ENCODE measurements at regions not wholly inside any gene's neighbourhood (a gene's known extent, or its start where the extent isn't known, plus 50 kb on each side); places are given as distances from the start of the nearest gene placed in this dataset.
"Not testable (repeated sequence)": the region's sequence is repeated elsewhere in the genome, so short reads cannot be mapped to it uniquely, and the experiment has no call there.

DNA sequence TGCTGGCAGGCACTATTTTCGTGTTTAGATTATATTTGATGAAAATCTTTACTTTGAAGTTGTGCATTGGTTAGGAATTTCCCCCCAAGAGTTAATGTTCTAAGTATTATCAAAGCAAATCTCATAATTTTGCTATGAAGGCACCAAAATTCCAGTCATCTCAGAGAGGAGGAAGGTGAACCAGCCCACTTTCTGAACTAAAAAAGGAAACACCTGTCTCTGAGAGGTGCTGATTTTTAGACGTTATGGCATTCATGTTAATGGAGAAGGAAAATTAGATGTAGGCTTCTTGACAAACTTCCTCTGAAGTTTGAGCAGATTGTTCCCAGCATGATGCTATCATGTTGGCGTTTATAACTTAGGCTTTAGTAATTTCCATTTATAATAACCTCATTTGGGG is 432.9 kb upstream of the ACTBL2 start:
- no peak for DNase-seq (ENCODE audit: low read depth in 4 of 4, low spot score in 1 of 4)

DNA sequence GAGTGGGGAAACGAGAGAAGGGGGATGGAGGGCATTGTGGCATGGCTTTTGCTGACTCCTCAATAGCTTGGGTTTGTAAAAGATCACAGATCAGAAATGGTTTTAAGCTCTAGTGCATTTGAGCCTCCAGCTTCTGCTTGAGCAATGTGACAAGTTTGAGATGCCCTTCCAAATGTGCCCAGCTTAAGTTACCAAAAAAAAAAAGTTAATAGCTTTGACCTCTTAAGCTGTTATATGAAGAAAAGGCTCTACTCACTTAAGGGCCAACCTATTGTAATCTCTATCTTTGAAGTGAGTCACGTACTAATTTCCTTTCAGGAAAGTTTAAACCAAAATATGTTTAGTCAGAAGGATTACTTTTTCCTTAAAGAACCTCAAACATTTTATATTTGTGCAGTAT is 428.8 kb upstream of the ACTBL2 start:
- DNase-seq (ENCODE audit: low read depth in 4 of 4, low spot score in 1 of 4), result no peak

DNA sequence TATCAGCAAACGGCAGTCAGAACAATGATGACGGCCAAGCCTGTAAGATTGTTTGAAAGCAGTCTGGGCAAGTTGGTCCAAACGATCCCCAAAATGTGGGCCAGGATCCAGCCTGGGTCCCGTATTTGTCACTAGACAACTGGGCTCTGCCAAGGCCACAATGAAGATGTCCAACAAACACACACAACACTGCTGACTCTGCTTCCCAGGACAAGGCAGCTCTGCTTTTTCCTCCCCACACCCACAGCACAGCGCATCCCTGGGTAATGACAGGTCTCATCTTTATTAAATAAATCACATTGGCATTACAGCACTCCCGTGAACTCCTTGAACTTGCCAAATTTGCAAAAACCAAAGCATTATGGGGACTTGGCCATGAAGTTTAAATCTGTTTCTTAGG is 424.1 kb upstream of the ACTBL2 start:
- no peak for DNase-seq (ENCODE audit: low read depth in 4 of 4, low spot score in 1 of 4)

DNA sequence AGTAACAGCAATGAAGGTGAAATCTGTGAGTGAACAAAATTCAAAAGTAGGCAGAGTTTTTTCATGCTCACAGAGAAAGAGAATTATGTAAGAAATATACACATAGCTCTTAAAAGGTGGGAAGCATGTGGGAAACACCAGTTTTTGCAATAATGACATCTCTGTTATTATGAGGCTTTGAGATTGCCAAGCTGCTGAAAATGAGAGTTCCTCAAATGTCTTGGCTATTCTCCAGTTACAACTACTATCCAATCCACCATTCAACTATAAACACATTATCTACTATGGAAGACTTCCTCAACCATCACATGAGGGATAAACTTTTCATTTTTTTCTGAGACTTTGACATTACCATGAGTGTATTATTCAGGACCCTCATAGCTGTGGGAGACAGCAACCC is 420.8 kb upstream of the ACTBL2 start:
- DNase-seq (ENCODE audit: low read depth in 4 of 4, low spot score in 1 of 4), result no peak

DNA sequence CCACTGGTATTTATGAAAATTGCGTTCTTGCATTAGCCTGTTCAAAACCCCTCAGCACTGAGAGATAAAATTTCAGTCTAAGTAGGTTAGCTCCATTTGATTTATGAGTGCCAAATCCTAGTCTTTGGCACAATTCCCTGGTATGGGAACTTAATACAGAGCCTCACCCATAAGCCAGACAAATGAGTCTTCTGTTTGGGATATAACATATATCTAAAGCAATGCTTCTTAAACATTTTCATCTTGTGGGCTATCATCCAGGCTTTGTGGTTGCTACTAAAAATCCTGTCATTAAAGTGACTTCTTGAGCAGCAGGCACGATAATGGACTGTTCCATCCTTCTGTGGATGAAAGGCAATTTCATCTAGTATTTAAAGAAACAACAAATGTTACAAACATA is 419.5 kb upstream of the ACTBL2 start:
- no peak for DNase-seq (ENCODE audit: low read depth in 4 of 4, low spot score in 1 of 4)

DNA sequence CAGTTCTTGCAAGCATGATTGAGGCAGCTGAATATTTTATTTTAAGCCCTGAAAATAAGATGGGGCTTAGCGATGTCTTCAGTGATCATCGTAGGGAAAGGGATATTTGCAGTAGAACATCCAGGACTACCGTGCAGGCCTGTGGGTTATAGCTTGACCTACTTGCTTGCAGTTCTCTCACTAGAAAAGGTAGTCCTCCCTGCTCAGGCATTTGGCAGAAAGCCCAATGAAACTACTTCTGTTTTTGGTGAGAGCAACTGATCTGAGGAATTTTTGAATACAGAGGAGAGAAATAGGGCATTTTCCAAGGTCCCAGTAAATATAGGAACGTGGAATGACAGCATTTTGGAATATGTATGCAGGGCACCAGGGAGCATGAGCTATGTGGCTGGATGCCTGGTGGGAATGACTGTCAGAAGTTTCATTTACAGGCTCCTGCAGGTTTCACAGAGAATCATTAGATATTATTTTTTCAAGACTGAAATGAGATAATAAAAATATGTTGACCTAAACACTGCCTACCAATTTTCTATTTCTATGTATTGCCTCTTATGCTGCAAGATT is 417.9 kb upstream of the ACTBL2 start:
- DNase-seq (ENCODE audit: low read depth in 4 of 4, low spot score in 1 of 4), result no peak

DNA sequence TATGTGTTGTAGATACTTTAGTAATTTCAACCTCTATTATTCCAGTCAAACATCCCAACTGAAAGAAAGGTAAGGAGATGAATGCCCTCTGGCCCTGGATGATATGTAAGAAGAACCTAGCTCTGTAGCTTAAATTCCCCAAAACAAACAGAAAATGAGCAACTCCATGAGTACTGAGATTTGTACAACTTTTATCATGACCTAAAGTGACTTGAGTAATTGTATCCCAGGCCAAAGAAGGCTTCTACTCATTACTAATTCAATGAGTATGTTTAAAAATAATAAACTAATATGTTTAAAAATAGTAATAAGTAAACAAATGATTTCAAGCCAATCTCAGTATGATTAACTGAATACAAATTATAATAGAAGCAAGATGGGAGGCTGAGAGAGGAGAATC is 414.0 kb upstream of the ACTBL2 start:
- no peak for DNase-seq (ENCODE audit: low read depth in 4 of 4, low spot score in 1 of 4)

DNA sequence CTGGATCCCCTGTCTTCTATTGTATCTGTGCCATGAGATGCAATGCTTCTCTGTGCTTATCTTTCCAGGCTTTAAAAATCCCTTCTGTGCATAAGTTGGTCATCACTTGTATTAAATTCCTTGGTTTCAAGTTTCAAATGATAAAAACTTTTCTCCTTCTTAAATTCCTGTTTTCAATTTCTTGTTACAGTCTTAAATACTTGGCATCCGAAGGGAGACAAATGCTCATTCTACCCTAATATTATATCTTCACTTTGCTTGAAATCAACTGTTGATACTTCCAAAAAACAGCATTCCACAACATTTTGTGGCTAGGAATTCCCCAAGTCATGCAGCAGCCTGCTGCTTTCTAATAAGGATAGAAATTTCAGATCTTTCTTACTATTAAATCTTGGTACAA is 413.2 kb upstream of the ACTBL2 start:
- no peak for DNase-seq (ENCODE audit: low read depth in 4 of 4, low spot score in 1 of 4)

DNA sequence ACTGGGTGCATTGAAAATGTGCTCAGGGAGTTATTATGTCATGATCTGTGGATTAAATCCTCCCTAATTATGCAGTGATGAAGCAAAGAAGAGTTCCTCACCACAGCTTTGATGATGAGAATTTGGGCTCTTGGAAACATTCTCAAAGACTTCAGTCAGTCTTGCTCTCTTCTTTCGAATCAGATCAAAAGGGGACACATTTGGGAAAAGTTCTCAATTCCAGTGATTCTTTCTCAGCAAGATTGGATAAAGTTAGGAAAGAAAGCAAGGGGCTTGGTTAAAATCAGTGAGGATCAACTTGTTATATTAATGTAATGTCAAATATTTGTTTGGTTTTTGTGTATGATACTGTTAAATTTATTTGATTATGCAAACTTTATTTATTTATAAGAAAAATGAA is 411.3 kb upstream of the ACTBL2 start:
- DNase-seq (ENCODE audit: low read depth in 4 of 4, low spot score in 1 of 4), result no peak

DNA sequence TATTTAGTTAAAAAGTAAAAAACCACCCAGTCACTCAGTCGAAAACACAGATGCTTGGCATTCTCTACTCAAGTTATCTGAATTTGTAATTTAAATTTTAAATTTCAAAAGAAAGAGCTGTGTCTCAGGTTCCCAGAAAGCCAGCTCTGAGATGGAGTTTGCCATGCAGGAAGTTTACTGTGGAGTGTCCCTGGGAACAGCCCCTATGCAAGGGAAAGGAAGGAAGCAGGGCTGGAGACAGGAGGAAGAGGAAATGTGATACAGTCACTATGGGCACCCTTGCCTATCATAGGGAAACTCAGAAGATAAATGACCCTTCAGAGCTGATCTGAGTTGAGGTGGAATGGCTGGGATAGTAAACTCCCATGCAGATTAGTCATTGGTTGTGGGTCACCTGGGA is 408.8 kb upstream of the ACTBL2 start:
- no peak for DNase-seq (ENCODE audit: low read depth in 4 of 4, low spot score in 1 of 4)

DNA sequence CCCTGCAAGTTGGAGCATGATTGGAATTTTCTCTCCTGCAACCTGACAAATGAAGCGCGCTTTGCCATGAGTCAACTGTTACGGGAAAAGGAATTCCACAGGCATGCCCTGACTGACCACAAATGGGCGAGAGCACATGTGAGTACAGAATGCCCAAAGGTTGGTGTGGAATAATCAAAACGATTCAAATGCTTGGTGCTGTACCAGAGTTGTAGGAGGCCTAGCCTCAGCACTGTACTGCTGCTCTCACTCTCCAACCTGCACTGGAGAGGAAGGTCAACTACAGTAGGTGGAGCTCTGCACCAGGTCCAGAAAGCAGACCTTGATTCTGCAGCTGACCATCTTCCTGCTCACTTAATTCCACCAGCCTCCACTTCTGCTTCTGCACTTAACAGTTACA is 406.9 kb upstream of the ACTBL2 start:
- no peak for DNase-seq (ENCODE audit: low read depth in 4 of 4, low spot score in 1 of 4)

DNA sequence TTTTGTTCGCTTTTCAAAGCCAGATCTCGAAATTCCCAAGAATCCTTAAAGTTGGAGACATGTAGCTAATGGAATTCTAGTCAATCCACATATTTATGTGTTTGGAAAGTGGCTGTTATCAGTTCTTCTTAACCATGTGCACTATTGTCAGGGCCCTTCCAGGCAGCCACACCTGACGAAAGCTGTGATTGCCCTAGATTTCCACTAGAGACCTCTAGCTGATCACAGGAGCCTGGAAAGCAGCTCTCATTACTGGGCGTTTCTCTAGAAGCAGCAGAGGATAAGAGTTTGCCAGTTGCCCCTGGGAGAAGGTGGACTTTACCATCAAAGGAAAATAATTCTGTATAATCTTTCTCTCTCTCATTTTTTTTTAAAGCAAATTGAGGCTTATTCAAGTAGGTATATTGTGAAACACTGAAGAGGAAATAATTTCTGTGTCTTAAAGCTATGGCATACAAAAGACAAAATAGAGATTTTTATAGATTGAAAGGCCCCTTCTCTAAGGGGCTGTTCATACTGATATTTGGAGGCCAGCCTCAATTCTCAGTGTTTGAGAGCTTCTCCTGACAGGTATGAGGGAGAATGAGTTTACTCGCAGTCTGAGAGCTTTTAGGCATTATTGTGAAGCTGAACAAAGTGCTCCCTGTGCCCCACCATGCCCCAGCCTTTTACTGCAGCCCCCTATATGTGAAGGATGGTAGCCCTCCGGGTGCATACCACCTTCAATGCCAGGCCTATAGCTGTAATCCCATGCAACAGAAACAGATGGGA is 405.4 kb upstream of the ACTBL2 start:
- no peak for DNase-seq (ENCODE audit: low read depth in 4 of 4, low spot score in 1 of 4)

DNA sequence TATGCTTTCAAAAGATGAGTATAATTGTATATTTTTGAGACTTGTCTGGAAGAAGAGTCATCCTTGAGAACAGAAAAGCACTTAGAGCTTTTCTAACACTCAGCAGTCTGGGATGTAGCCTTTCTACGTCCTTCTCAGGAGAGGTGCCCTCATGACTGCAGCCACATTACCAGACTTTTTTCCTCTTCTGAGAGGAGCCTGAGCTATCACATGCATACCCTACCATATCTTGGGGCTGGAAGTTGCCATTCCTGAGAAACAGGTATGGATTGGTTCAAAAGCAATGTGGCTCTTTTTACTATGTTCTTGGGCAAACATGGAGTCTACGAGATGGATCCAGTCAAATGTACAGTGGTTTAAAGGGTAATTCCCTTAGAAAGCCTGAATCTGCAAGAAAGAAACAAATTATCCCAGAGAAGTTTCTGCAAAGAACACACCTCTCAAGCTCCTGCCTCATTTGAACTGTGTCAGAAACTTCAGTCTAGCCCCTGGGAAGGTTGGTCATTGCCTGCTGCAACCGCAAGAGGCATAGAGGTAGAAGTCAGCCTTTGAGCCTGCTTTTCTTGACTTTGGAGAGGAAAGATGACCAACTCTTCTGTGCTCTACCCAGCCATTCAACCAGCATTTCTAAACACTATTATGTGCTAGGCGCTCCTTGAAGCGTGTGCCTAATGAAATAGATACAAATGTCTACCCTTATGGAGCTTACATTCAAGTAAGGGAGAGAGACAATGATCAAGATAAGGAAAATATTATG is 401.9 kb upstream of the ACTBL2 start:
- no peak for DNase-seq (ENCODE audit: low read depth in 4 of 4, low spot score in 1 of 4)

DNA sequence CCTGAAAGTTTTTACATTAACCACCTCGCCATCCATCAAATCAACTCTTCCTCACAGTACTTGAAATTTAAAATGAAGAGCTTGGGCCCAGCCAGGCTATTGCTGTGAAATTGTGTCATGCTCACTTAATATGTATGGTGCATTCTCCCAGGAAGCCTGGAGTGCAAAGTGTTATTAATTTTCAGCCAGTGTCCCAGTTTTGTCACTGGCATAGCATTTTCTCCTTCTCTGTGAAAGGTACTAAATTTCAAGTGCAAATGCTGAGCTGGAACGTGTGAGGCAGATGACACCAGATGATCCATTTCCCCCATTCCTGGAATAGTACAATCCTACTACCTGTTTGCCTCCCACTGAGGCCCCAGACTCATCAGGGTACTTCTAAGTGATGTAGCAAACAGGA is 397.6 kb upstream of the ACTBL2 start:
- DNase-seq (ENCODE audit: low read depth in 4 of 4, low spot score in 1 of 4), result no peak

DNA sequence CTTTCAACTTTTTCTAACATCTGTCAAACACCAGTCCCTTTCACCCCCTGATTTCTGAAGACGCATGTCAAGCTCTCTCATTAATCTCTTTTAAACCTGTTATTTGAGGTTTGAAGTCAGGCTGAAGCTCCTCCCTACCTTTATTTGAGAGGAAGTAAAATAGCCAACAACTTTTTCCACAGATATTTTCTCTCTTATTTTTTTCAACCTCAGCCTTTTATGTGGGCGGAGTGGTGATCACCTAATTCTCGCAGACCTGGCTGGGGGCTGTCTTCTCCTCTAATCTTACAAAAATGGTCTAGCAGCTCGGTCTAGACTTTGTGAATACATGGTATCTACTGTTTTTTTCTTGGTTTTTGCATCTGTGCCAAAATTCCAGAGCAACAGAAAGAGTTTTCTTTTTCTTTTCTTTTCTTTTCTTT is 395.7 kb upstream of the ACTBL2 start:
- no peak for DNase-seq (ENCODE audit: low read depth in 4 of 4, low spot score in 1 of 4)

DNA sequence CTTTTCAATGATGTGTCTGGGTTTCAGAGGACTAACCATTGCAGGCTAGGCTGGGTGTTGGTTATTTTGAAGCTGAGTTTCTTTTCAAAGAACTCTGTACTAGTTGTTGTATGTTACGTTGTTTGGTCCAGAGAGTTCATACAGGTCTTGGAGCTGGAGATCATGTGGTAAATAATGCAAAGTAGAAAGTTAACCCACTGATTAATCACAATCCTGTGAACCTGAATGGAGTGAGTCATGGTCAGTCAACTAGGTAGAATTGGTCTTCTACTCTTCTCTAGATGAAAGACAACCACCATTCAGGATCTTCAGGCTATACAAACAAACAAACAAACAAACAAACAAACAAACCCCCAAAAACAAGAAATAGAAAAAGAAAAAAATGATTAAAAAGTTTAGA is 388.9 kb upstream of the ACTBL2 start:
- DNase-seq (ENCODE audit: low read depth in 4 of 4, low spot score in 1 of 4), result no peak

DNA sequence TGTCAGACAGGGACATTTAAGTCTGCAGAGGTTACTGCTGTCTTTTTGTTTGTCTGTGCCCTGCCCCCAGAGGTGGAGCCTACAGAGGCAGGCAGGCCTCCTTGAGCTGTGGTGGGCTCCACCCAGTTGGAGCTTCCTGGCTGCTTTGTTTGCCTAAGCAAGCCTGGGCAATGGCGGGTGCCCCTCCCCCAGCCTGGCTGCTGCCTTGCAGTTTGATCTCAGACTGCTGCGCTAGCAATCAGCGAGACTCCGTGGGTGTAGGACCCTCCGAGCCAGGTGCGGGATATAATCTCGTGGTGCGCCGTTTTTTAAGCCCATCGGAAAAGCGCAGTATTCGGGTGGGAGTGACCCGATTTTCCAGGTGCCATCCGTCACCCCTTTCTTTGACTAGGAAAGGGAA is 387.7 kb upstream of the ACTBL2 start:
- DNase-seq (ENCODE audit: low read depth in 4 of 4, low spot score in 1 of 4), result not testable (repeated sequence)

DNA sequence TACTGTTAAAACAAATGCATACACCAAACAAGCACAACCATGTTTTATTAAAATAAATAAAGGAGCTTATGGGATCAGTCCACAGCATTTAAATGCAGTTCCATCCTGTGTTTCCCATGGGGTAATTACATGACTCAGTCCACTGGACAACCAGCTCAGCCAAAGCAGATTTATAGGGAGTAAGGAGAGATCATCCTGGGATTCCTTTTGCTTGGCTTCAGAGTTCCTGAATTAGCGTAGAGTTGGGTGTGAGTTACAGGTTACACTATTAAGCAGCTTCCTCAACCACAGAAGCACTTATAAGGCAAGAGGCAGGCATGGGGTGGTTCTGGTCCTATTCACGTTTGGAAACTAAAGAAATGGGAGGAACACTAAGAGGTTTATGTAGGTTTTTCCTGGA is 381.1 kb upstream of the ACTBL2 start:
- DNase-seq (ENCODE audit: low read depth in 4 of 4, low spot score in 1 of 4), result no peak

DNA sequence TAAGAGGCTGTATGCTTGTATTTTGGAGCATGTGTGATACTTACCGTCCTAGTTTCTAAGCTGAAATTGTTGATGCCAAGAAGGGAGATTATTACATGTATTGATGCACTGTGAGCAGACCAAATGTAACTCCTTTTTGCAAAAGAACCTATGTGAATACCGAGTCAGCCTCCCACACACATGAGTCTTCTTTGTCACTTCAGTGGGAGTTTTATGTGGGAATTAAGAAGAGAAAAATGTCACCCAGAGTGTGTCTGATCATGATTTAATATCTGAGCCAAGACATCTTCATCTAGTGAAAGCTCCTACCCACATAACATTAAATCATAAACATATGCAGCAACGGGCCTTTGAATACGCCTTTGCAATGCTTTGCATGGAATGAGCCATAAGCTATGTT is 380.3 kb upstream of the ACTBL2 start:
- no peak for DNase-seq (ENCODE audit: low read depth in 4 of 4, low spot score in 1 of 4)

DNA sequence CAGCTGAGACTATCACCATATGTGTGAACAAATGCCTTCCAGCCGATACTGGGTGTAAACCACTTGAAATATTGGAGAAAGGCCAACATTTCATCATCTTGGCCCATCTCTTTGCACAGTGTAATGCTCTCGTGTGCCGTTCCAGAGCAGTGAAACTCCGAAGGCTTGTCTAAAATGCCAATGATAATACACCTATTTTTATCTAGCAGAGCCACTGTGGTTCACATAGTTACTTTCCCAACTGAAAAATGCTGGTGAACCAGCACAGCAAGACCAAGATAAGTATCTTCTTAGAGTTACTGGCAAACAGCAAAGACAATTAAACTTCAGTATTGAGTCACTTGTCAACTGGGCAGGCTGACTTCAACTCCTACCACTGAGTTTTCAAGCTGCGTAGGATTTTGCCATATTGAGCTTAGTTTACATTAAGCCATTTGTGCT is 379.9 kb upstream of the ACTBL2 start:
- no peak for DNase-seq (ENCODE audit: low read depth in 4 of 4, low spot score in 1 of 4)

DNA sequence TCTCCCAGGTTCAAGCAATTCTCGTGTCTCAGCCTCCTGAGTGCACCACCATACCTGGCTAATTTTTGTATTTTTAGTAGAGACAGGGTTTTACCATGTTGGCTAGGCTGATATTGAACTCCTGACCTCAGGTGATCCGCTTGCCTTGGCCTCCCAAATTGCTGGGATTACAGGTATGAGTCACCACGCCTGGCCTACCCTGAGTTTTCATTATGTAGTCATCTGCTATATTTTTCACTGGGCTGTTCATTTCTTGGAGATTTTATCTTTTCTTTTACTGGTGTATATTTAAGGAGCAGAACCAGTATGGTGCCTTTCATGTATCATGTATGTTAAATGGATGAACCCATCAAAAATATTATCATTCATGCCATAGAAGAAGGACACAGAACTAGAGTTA is 377.0 kb upstream of the ACTBL2 start:
- DNase-seq (ENCODE audit: low read depth in 4 of 4, low spot score in 1 of 4), result no peak

DNA sequence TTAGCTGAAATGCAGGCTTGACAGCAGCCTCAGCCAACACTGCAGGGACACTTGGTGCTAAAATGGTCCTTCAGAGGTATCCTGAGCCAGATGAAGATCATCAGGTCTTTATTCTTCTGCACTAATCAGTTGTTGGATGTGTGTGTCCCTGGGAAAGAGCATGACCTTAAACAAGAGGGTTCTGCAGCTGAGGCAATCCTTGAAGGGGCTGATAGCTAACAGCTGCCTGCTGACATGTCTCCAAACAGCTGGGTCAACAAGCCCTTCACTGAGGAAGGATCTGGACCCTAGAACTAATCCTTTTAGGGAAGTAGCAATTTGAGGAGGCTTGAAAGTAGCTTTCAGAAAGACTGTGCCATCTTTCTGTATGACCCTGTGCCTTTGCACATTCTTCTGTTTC is 376.3 kb upstream of the ACTBL2 start:
- no peak for DNase-seq (ENCODE audit: low read depth in 4 of 4, low spot score in 1 of 4)

Data from stimulated activated CD4-positive, alpha-beta T cell treated with anti-CD3 and anti-CD28 coated beads, Interleukin-1b, Interleukin-23, amount 100 ng/mL, for 24 hours (primary cell).